Activated CD4-positive, alpha-beta T cell treated with anti-CD3 and anti-CD28 coated beads, Interleukin-2, amount 50 U/mL, for 1 hour (primary cell): ENCODE measurements at regions not wholly inside any gene's neighbourhood (a gene's known extent, or its start where the extent isn't known, plus 50 kb on each side); places are given as distances from the start of the nearest gene placed in this dataset.

Experiments used
- DNase-seq: peaks from one replicate; pipeline ENCODE4 v3.0.0-alpha.2; 2020

GRCh38 chr3:22977042-22977441, 226.1 kb upstream of the UBE2E2 start:
- no peak for DNase-seq

GRCh38 chr3:22977650-22978289, 225.4 kb upstream of the UBE2E2 start:
- no peak for DNase-seq

DNA sequence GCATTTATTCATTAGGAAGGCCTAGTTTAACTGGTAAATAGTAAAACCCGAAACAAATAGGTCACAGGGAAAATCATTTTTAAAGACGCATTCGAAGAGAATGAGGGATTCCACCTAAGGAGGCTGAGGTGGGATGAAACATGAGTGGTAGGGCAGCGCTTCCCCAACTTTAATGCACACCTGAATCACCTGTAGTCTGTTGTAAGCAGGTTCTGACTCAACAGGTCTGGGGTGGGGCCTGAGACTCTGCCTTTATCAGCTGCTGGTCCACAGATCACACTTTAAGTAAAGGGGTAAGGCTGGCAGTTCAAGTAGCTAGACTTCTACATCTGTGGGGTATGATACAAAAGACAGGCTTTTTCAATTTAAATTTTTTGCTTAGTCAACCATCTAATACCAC, 223.5 kb upstream of the UBE2E2 start:
- DNase-seq: no peak

- DNase-seq: no peak
These were observed 222.8 kb upstream of the UBE2E2 start for GRCh38 chr3:22980346-22980745.

- DNase-seq: no peak
These were observed 222.0 kb upstream of the UBE2E2 start for GRCh38 chr3:22981166-22981565.

DNA sequence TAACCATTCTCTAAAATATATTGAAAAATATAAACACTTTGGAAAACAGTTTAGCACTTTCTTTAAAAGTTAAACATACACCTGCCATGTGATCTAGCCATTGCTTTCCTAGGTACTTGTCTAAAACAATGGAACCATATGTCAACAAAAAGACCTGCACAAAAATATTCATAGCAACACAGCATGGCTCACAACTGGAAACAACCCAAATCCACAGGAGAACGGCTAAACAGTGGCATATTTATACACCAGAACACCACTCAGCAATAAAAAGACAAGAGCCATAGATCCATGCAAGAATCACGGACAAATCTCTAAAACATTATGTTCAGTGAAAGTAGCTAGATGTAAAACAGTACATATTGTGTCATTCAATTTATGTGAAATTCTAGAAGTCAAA, 221.3 kb upstream of the UBE2E2 start:
- no peak for DNase-seq

GRCh38 chr3:22982981-22983587, 220.0 kb upstream of the UBE2E2 start:
- no peak for DNase-seq

DNA sequence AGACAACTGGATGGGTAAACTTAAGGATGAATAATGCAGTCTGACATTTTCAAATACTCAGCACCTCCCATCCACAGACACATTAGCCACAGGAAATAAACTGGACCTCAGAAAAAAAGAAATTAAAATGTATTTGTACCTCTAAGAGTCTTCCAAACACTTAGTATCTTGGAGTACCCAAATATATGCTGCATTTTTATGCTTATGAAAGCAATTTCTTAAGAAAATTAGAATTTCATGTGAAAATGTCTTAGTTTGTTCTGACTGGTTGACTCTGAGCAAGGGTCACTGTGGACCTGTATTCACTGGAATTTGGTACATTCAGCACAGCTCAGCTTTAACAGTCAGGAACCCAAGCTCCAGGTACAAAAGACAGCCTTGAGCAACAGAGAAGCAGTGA, 216.2 kb upstream of the UBE2E2 start:
- DNase-seq: no peak

GRCh38 chr3:22988566-22988965, 214.6 kb upstream of the UBE2E2 start:
- DNase-seq: no peak

DNA sequence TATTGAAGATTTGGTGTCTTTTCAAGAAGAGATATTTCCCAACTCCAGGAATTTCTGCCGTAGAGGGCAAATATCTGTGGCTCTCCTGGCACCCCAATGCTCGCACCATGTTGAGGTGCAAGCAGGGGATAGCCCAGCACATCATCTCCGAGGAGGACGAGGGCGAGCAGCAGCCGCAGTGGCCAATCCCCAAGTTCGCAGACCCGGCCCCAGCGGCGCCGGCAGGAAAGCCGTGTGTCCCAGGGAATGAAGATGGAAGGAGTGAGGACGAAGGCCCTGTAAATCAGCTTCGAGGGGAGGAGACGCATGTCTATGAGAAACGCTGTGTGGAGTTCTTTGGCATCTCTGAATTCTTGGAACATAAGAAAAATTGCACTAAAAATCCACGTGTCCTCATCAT, 213.4 kb upstream of the UBE2E2 start:
- no peak for DNase-seq

DNA sequence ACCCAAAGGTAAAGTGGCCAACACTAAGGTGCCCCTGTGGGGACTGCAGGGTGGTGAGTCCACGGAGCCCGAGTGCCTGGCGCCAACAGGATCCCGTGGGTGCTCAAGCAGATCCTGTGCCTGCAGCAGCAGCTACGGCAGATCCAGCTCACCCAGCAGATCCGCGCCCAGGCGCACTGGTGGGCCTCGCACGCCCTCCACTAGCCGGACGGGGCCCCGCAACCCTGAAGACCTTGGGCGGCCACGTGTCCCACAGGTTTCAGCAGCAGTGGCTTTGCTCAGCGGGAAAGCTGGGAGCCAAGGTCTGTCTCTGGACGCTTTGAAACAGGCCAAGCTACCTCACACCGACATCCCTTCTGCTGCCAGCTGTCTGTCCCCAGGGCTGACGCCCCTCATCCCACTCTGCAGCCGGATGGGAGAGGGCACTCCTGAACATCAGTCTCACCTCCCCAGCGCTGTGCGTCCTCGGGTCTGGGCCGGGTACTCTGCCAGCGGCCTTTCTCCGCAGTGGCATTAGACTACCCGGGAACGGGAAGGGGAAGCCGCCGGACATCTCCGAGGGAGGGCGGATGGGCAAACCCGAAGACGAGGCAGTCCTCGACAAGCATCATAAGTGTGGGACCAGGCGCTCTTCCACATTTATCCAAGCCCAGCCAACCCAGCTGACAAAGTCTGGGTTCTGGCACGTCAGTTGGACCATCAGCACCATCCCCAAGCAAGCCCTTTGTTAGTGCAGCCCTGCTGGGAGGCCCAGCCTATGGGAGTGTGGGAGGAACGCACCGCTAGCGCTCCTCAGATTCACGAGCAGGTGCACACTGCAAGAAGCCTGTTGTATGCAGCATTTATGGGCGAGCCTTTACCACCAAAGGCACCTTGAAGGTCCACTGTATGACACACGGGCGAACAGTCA, 212.6 kb upstream of the UBE2E2 start:
- no peak for DNase-seq

- DNase-seq: no peak
These were observed 208.3 kb upstream of the UBE2E2 start for GRCh38 chr3:22994781-22995180.

DNA sequence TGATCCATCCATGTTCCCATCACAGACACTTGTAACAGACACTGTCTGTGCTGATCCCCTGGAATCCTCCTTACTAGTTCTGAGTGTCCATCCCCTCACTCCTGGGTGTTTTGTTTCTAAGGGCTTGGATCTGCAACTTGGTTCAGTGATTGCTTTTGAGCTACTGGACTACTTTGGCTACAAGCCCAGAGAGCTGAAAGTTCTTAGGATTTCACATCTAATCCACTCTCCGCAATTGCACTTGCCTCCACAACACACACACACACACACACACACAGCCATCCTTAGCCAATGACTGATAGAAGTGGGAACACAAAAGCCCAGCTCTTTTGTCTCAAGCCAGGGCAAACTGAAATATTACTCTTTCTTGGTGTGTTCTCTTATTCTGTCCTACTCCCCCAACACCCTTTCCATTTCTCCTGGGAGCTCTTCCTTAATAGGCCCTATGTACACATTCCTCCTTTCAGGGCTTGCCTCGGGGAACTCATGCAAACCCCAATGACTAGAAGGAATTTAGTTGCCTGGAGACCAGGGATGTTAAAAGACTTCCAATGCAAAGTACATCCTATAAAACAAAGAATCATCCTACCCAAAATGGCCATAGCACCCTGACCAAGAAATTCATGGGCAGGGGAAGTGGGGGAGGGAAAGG, 206.1 kb upstream of the UBE2E2 start:
- DNase-seq: no peak

- DNase-seq: no peak
These were observed 202.8 kb upstream of the UBE2E2 start for GRCh38 chr3:23000371-23000770.

DNA sequence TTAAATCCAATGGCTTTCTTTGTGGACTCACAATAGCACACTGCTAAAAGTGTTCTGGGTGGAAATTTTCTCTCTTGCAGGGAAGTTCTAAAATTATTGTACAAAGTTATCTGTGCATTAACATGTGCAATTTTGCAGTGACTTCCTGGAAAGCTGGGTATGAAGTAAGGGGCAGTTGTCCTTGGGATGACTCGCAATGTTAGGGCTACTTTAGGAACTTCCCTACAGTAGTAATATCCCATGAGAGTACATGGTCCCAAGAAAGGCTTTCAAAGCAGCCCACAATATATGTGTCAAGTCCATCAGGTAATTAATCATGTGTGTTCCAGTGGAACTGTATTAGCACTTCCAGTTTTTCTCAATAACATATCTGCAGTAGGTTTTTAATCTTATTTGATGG, 201.0 kb upstream of the UBE2E2 start:
- DNase-seq: no peak

DNA sequence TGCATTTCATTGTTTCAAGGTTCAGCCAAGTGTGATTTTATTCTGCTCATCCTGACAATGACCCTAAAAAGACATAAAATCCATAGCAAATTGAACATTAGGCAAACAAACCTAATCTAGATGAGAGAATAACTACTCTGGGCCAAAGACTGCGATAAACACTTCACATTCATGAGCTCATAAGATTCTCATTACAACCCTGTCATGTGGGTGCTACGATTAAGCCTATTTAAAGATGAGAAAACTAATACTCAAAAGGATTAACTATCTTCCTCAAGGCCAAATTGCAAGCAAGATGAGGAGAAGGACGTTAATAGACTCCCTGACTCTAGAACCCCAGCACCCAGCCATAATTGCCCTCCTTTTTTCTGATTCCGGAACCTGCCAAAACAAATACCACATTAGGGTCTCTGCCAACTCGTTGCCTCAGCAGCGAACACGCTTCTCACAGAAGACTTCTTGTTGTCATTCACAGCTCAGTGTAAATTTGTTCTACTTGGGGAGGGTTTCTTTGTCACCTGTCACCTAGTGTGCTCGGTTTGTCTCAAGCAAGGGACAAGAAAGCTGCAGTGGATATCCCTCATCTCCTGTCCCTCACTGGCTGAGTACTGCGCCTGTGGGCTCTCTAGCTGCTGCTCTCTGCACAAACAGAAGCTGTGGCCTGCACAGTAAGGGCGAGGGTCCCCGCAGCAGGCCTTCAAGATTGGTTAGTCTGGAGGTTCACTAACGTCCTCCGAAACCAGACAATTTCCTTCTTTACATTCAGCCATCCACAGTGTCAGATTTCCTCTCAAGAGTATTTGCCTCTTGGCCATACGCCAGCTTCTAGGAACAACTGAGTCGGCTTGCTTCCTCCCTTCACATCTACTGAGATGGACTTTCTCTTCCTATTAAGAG, 200.0 kb upstream of the UBE2E2 start:
- no peak for DNase-seq

DNA sequence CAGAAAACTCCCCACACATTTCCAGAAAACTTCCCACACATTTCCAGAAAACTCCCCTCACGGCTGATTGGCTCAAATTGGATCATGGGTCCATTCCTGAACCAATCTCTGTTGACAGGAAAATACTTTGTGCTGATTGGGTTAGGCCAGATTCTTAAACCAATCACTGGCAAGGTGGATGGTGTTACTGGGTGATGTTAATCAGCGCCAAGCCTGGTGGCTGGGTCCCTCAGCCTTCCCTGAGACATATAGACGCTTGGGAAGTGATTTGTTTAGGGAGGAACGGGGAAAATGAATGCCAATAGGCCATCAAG, 199.4 kb upstream of the UBE2E2 start:
- DNase-seq: no peak

DNA sequence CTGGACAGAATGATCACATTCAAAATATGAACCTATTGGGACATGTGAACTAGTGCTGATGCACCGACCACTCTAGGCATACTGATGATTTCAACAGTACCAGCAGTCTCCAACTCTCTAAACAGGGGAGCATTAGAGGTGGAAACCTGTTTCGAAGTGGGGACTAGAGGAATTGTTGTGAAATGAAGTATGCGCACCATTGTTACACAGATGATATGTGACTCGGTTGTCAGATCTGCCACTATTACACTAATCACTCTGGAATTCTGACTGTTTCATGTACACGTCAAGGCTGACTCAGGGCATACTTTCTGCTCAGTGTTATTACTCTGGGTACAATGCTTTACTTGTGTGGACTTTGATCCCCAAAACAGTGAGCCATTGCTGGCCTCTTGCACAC, 198.2 kb upstream of the UBE2E2 start:
- no peak for DNase-seq

GRCh38 chr3:23017801-23018200, 185.3 kb upstream of the UBE2E2 start:
- DNase-seq: no peak

DNA sequence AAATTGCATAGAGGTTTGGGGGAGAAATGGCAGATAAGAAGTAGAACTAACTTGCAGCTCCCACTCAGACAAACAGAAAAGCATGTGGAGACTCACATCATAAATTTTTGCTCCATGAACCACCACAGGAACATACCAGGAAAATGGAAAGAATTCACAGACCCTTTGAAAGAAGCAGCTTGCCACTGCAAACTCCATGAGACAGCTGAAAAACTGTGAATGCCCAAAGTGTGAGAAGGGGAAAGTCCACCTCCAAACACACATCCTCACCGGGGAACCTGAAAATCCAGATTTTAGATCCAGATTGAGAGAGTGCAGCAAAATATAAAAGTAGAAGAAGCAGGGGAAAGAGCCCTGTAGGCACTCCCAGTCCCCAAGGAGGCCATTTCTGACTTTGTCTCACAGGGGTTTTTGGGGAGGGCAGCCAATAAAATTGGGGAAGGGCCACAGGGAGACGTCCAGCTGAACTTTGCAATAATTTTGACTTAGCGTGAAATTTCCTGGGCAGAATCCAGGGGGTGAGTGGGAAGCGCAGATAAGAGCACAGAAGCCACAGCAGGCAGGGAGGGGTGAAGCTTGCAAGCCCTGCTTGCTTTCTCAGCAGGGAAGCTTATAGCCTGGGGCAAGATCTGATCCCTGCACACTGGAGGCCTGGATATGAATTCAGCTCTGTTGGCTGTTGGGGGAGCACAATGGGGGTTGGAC, 183.4 kb upstream of the UBE2E2 start:
- no peak for DNase-seq

DNA sequence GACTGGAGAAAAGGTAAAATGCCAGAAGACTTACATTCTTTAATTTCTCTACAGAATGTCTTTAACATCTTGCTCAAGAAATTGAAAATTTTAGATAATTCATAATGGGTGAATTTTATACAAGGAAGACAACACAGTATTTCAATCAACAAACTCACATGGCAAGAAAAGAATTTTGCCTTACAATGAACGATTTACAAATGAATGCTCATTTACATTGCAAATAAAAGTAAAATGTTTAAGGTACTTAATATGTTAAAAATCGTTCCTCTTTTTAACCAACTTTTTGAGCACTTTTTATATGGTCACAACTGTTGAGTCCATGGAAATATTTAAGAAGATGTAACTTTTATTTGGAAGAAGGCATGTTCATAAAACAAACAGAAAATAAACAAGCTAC, 174.8 kb upstream of the UBE2E2 start:
- no peak for DNase-seq

- DNase-seq: no peak
These were observed 174.1 kb upstream of the UBE2E2 start for GRCh38 chr3:23029001-23029400.
